NCI-H2196 treated with DMSO at 0.1 percent for 48 hours (cell line): ENCODE measurements at regions not wholly inside any gene's neighbourhood (a gene's known extent, or its start where the extent isn't known, plus 50 kb on each side); places are given as distances from the start of the nearest gene placed in this dataset.

Experiments used
- DNase-seq: peaks from one replicate; lab custom pipeline; 2025; ENCODE audit not compliant: unreplicated experiment; lab: John Stamatoyannopoulos, UW

DNA sequence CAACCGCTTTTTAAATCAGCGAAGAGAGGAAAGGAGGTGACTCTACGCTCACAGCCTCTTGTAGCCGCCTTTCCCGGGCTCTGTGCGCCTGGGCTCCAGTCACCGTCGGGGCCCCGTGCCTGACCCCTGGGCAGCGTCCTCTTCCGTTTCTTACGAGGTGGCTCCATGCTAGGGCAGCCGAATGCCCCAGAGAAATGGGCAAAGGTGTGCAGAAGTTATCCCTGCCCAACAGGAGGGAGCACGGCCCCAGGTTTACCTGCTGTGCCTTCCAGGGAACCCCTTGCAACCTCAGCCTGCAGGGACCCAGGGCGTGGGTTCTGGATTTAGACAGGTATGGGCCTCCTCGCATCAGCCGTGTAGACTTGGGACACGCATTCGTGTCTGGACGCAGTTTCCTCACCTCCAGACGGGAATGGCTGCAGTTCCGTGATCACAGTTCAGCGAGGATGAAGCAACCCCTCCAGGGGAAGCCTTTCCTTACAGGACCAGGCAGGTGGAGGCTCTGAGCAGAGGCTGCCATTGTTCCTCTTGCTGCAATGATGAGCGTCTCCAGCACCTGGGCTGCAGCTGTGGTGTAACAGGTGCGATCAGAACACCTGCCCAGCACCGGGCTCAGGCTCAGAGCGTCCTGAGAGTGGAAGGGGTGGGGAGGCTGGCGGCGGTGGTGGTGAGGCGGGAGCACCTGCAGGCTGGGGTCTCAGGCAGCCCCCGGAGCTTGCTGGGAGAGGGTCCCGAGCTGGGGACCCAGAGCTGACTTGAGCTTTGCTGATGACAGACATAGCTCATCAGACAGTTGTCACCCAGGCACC, 81.3 kb upstream of the BHLHE23 start:
- DNase-seq: peak; percentile 19

GRCh38 chr20:63087236-63087871, 80.6 kb upstream of the BHLHE23 start:
- DNase-seq: no peak

- no peak for DNase-seq
These were observed 79.9 kb upstream of the BHLHE23 start for GRCh38 chr20:63086421-63087235.

DNA sequence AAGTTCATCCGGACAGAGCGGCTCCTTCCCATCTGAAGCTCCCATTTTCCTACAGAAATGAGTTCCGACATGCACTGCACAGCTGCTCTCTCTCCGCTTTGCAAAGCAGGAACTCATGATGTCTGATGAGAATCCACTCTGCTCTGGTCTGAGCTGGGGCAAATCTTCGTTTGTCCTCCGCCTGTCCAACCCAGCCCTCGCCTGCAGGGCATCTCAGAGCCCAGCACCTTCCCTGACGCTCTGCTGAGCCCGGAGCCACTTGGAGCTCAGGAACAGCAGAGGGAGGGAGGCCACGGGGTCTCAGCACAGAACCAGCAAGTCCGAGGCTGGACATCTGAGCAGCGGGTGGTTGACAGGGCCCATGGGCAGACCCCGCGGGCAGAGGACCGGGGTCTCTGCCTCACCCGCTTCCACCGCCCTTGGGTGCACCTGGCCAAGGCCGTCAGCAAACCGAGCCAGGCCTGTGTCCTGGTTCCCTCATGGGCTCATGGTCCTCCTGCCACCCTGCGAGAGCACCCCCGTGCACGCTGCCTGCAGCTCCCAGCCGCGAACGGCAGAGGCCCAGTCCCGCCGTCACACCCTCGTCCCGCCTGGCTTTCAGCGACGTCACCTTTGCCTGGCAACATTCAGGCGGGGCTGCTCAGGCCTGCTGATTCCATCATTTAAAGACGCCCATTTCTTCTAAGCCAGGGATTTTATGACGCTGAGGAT, 78.5 kb upstream of the BHLHE23 start:
- DNase-seq: no peak

DNA sequence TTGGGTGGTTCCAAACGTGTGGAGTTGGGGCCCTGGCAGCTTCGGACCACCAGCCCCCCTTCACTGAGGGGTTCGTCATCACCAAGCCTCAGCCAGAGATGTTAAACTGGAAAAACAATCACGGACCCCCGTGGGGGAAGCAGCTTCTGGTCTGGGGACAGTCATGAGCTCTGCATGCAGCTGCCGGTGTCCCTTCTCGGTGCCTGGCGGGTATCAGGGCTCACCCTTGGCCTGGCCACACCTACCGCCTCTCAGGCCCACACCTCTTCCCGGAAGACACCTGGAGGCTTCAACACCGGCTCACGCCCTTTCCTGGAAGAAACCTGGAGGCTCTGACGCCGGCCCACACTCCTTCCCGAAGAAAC, 77.8 kb upstream of the BHLHE23 start:
- no peak for DNase-seq

DNA sequence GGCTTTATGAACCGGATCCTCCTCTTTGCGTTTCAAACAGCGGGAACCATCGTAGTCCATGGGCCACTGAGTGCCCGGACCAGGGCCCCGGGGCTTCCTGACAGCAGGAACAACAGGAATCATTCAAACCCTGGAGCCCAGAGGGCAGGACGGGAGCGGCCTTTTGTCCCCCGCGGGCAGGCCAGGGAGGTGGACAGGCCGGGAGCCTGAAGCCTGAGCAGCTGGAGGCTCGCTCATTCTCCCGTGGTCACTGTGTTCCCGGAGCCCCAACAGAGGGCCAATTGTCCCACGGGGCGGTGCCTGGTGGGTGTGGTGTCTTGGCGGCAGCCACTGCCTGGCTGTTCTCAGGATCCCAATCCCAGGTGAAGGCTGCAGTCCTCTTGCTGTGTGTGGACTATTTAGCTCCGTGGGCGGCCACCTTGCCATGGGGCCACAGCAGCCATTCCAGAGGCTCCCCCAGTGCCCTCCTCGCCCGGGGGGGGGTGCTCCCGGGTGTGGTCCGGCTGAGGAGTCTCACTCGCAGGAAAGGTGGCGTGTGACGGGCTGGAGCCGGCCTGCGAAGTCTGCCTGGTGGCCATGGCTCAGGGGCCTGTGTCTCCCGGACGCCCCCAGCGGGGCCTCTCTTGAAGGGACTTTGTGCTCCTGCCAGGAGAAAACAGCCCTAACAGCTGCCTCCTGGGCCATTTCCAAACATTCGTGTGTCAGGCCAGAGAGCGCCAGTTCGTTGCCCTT, 77.2 kb upstream of the BHLHE23 start:
- no peak for DNase-seq

DNA sequence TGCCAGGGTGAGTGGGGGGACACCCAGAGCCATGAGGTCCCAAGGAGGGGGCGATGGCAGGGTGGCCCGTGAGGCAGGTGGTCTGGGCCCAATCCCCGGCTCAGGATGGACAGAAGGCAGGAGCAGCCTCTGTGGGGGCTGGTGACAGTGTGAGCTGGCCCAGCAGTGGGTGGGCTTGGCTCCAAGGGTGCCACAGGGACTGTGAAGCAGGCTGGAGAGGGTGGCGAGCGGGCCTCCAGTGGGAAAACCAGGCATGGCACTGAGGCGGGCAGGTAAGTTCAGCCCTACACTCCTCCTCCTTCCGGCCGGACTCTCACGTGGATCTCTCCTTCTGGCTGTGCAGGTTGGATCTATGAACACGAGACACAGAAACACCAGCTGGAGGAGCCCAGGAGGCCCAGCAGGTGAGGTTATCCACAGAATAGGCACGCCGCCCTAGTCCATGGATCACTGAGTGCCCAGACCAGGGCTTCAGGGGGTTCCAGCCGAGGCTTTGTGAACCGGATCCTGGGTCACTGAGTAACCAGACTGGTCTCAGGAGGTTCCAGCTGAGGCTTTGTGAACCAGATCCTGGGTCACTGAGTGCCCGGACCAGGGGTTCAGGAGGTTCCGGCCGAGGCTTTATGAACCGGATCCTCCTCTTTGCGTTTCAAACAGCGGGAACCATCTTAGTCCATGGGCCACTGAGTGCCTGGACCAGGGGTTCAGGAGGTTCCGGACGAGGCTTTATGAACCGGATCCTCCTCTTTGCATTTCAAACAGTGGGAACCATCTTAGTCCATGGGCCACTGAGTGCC, 76.4 kb upstream of the BHLHE23 start:
- DNase-seq: no peak

DNA sequence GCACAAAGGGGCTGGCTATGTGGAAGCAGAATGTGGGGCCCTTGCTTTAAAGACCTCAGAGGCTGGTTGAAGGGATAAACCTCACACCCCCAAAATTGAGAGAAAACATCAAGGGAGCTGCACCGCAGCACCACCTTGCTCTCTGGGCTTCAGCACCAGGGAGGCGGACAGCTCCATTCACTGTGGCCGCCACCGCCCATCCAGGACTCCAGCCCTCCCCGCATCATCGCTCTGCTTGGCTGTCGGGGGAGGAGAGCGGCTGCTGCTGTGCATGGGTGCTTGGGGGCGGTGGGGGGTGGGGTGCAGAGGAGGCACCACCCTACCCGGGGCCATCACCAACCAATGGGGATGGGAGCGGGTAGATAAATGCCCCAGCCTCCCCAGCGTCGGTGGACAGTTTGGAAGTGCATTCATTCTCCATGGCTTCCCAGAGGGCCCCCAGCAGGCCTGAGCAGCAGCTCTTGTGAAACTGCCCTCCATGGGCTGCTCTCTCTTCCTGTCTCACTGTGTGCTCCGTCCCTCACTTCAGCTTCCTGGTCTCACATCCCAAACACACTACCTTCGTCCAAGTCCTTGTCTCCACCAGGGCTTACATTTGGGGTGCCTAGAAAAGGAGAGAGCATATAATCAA, 75.7 kb upstream of the BHLHE23 start:
- DNase-seq: no peak

GRCh38 chr20:63081831-63082230, 75.1 kb upstream of the BHLHE23 start:
- no peak for DNase-seq

- DNase-seq: no peak
These were observed 74.6 kb upstream of the BHLHE23 start for GRCh38 chr20:63081351-63081750.

DNA sequence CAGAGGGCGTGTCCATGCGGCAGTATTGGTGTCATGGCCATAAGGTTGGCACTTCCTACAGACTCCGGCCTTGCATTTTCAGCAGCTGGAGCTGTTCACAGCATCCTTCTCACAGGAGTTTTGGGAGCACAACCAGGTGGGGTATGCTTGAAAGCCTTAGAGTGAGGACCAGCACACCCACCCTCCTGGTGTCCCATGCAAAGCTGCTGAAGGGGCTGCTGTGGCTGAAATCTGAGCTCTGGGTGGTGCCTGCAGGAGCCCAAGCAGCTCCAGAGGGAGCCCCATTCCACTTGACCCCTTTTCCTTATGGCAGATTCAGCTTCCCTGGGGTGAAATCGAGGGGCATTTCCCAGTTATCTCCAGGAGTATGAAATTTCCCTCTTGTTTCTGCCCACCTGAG, 74.0 kb upstream of the BHLHE23 start:
- no peak for DNase-seq

- no peak for DNase-seq
These were observed 73.6 kb upstream of the BHLHE23 start for GRCh38 chr20:63080411-63080810.

DNA sequence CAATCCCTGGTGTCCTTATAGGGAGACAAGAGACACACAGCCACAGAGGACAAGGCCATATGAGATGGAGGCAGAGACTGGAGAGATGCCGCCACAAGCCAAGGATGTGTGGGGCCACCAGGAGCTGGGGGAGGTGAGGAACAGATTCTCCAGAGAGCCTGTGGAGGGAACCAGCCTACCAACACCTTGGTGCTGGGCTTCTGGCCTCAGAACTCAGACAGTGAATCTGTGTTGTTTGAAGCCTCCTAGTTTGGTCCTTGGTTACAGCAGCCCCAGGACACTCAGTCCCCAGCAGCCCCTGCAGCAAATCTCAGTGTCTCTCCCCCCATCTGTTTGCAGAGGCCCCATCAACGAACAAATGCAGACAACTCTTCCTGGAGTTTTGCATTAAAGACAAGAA, 73.2 kb upstream of the BHLHE23 start:
- no peak for DNase-seq

DNA sequence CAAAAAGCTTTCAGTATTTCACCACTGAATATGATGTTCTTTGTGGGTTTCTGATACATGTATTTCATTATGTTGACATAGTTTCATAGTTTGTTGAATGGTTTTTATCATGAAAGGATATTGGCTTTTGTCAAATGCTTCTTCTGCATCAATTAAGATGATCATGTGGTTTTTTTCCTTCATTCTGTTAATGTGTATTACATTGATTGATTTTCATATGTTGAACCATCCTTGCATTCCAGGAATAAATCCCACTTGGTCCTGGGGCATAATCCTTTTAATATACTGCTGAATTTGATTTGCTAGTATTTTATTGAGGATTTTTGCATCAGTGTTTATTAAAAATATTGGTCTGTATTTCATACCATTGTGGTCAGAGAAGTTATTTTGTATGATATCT, 70.9 kb upstream of the BHLHE23 start:
- no peak for DNase-seq

DNA sequence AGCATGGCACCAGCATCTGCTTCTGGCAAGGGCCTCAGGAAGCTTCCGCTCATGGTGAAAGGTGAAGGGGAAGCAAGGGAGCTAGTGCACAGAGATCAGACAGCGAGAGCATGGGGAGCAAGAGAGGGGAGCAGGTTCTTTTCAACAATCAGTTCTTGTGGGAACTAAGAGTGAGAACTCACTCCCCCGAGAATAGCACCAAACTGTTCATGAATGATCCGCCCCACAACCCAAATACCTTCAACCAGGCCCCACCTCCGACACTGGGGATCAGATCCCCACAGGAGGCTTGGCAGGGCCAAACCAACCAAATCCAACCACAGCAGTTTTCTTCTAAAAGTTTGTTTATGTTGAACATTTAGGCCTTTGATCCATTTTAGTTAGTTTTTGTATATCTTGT, 69.7 kb upstream of the BHLHE23 start:
- no peak for DNase-seq

DNA sequence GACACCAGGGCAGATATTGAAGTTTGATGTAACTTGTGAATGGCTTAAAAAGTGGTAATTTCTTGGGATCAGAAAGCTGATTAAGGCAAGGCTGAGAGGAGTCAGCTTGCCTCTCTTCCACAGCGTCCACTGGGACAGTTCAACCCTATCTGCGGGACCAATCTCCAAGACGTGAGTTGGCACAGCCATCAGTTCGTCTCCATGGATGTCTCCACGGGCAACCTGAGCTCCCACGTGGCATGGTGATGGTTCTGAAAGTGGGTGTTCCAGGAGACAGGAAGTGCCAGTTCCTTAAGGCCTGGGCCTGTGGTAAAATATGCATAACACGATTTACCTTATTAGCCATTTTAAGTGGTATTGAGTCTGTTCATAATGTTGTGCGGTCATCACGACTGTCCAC, 67.9 kb upstream of the BHLHE23 start:
- no peak for DNase-seq

DNA sequence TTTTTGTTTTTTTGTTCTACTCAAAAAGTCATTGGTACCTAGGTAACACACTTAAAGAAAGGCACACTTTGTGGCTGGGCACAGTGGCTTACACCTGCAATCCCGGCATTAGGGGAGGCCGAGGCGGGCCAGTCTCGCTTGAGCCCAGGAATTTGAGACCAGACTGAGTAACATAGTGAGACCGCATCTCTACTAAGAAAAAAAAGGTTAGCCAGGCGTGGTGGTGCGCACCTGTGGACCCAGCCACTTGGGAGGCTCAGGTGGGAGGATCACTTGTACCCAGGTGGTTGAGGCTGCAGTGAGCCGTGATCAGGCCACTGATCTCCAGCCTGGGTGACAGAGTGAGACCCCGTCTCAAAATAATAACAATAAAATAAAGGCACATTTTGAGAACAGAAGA, 67.4 kb upstream of the BHLHE23 start:
- DNase-seq: no peak

DNA sequence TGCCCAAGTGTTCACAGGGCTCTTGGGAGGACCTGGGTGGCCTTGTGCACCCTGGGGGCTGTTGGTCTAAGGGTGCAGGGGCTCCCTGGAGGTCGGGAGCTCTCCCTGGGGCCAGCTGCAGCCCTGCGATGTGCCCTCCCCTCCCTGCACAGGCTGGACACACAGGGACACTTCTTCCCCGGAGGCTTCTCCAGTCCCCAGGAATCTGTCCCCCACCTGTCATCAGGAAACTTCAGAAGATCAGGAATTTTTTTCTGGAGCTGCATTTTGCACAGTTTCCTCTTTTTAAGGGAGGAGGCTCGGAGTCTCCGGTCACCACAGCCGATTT, 66.9 kb upstream of the BHLHE23 start:
- DNase-seq: no peak

DNA sequence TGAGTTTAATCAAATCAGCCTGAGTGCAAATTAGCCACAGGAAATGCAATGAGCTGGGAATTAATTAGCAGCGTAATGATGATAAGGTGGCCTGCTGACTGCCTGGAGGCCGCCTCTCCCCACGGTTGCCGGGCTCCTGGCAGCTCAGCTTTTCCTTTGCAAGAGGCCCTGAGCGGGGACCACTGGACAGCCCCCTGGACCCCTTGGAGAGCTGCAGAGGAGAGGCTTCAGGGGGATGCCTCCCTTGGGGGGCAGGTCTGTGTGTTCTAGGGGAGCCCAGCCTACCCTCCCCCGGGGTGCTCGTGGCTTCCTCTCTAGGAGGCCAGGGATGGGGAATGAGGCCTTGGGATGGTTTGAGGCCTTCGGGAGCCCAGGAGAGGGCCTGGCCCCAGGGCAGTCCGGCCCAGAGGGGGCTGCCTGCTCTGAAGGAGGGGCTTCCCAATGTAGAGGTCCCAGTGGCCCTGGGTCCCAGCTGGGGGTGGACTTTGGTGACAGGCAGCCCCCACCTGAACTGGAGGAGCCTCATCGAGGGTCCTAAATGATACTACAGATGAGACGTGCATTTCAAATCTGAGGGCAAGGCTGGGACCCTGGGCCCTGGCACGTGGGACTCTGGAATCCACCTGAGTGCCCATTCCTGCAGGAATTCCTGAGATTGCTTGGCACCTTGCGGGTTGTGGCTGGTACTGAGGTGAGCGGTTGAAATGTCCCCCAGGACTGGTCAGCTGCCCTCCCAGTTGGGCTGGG, 66.4 kb upstream of the BHLHE23 start:
- no peak for DNase-seq
